NK-92 treated with Interleukin-12 subunit alpha and Interleukin-12 subunit beta, amount 100 ng/mL, for 24 hours (cell line): ENCODE measurements at regions not wholly inside any gene's neighbourhood (a gene's known extent, or its start where the extent isn't known, plus 50 kb on each side); places are given as distances from the start of the nearest gene placed in this dataset.

Experiments
- DNase-seq: peaks from one replicate; lab custom pipeline; 2025; lab: John Stamatoyannopoulos, UW

DNA sequence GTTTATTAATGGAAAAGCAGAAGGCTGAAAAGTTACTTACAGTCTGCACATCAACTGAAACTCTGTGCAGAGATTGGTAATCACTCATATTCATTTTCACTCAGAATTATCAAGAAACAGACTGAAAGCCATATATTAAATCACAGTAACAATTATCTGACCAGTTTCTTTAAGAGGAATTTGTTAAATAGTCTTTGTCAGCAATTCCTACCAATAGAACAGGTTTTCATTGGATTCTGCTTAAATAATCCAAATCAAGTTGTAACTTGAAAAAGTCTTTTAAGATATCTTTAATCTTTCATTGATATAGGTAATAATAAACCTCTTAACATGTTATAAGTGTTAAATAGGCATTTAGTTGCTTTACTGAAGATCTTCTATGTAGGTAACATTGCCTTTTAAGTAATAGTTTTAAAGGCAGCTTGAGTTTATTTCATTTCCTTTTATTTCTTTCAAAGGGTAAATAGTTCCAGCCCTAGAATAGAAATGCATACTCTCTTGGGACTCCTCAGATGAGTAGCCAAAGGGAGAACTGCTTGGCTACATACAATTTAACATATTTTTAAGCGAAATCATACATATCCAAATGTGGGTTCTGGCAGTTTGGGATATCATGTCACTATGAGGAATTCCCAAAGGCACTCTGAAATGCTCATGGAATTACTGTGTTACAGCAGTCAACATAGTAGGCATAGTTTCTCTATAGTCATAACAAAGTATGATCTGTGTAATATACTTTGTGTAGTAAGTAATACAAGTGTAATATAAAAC lies 326.0 kb upstream of the SPRY2 start:
- DNase-seq: no peak

DNA sequence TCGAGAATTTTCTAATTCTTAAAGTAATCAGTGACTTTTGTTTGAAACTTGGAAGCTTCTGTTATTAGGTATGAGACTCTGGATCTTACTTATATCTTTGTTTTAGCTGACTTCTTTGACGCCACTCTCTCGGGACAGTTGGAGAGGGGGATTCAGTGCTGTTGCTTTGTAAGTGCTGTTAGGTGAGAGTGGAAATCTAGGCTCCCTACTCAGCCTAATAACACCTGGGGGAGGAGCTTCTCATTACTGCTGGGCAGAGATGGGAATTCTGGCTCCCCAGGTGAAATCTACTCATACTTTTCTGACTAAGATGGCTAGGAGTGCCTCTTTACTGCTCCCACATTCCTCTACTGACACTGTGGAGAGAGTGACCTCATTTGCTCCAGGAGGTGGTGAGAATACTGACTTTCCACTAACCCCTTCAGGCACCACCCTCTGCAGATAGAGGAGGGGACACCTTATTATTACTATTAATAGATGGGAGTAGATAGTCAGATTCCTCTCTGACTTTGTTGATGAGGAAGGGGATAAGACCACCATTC lies 324.9 kb upstream of the SPRY2 start:
- no peak for DNase-seq

DNA sequence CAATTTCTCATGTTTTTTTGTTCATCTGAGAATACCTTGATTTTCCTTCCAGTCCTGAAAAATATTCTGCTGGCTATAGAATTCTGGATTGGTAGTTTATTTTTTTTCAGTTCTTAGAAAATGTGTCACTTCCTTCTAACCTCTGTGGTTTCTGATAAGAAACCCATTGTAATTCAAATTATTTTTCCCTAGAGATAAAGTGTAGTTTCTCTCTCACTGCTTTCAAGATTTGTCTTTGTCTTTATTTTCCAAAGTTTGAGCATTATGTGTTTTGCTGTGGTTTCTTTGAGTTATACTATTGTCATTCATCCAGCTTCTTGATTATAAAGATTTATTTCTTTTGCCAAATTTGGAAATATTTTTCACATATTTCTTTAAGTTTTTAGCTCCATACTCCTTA lies 324.0 kb upstream of the SPRY2 start:
- DNase-seq: no peak

DNA sequence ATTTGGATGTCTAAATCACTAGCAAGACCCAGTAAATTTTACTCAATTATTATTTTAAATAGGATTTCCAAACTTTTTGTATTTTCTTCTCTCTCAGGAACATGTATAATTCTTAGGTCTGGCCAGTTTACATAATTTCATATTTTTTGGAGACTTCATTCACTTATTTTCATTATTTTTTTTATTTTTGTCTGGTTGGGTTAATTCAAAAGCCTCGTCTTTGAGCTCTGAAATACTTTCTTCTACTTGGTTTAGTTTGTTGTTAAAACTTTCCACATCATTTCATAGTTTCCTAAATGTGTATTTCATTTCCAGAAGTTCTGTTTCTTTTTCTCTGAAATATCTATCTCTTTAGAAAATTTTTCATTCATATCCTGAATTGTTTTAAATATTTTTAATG lies 322.9 kb upstream of the SPRY2 start:
- no peak for DNase-seq

DNA sequence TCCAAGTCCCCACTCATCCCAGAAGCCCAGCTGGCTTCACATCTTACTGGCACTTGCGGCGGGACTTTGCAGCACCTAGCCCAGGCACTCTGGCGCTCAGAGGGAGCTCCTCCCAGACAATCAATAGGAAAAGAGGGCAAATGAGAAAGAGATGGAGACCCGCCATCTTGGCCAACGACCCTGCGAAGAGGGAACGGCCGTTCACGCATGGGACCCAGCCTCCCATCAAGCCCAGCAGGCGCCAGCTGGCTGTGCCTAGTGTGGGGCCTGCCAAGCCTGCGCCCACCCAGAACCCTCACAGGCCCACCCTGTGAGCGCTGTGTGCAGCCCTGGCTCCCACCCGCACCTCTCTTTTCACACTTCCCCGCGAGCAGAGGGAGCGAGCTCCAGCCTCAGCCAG lies 317.8 kb upstream of the SPRY2 start:
- DNase-seq: no peak

DNA sequence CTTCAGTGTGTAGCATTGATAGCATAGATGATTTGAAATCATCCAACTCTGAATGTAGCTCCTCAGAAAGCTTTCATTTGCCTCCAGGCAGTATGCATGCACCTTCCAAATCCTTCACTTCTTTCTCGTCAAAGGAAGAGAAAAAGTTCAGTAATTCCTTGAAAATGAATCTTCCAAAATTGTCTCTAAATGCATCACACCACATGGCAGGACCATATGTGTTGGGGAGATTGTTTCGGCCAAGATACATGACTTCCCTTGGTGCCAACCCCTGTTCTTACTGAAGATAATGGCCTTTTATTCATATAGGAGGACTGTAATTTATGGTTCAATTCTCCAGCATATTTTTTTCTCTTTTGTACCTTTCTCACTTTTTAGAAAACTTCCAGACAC lies 315.6 kb upstream of the SPRY2 start:
- no peak for DNase-seq

DNA sequence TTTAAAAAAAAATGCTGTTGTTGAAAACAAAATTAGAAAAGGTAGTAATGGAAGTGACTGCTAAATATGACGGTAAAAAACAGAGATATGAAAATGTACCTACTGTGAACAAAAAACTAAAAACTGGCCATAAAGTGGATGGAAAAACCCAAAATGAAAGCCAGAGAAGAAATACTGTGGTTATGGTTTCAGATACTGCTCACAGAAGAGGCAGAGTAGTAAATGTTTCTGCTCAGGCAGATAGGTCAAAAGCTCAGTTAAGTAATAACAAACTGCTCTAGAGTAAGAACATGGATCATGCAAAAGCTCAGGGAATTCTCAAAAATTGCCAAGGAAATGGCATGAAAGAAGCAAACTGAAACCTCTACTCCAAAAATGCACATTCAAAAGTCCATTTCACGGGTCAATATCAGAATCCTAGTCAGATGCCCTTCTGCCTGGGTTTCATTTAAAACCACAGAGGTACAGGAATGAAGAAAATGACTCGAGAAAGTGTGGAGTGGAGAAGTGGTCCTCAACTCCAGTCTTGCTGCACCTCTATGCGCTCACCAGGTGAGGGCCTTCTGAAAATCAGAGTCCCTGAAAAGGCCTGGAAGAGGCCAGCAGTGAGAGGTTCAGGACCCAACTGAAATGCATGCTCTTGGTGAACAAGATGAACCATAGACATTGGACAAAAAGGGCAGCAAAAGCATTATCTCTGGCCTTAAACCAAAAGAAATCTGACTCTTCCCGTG lies 315.0 kb upstream of the SPRY2 start:
- DNase-seq: no peak

DNA sequence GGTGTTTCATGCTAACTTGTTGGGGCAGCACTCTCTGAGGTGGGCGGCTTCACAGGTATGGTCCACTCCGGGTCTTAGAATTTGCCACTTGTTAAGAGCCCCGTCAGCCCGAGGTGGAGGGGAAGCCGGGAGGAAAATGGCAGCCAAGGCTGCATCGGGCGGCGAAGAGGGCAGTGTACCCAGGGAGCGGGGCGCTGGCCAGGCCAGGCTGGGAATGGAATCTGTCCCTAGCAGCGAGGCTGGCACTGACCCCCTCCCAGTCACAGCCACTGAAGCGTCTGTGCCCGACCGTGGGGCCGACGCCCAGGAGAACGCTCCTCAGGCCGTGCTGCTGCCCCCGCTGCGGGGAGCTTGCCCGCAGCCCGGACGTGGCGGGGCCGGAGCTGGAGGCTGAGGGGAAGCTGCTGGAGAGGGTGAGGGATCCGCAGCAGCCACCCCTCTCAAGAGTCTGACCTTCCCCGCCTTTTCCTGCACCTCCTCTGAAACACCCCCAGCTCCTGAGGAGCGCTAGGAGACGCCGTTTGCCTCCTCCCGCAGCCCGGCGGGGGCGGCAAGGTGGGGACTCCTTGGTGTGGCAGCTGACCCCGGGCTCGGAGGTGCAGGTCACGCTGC lies 313.8 kb upstream of the SPRY2 start:
- no peak for DNase-seq

DNA sequence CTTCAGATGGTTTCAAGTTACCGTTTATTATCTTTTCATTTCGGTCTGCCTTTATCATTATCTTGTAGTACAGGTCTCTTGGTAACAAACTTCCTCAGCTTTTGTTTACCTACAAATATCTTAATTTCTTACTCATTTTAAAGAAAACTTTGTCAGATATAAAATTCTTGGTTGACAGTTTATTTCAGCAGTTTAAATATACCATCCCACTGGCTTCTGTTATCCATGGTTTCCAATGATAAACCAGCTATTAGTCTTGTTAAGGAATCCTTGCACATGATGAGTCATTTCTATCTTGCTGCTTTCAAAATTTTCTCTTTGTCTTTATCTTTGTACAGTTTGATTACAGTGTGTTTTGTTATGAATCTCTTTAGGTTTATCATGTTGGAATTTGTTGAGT lies 308.3 kb upstream of the SPRY2 start:
- no peak for DNase-seq

DNA sequence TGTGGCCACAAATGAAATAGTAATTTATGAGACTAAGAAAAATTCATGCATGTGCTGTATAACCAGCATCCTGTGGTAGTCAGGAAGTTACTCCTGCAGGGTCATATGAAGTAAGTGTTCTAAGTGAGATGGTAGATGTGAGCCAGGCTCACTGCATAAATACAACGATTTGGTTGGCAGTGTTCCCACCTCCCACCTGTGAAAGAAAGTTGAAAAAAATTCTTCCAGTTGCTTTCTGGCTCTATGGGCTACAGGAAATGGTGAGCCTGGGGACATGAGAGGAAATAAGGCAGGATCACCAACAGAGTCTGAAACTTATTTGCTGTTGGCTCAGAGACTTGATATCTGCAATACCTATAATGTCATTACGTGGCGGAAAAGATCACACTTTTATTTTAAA lies 301.7 kb upstream of the SPRY2 start:
- no peak for DNase-seq

DNA sequence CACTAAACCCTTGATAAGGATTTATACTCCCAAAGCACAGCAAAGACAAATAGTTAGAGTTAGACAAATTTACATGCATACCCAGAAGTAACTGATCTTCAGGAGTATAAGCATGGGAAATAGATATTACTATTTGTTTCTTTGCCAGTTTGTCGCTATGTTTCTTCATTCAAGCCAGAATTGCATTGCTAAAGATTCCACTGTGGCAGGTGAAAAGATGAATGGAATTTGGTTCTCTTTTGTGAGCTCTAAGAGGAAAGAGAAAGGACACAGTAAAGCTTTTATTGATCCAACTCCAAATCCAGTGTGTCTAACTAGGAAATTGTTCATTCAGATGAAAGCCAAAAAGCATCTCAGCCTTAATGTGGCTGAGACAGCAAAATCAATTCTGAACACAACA lies 292.3 kb upstream of the SPRY2 start:
- DNase-seq: no peak

DNA sequence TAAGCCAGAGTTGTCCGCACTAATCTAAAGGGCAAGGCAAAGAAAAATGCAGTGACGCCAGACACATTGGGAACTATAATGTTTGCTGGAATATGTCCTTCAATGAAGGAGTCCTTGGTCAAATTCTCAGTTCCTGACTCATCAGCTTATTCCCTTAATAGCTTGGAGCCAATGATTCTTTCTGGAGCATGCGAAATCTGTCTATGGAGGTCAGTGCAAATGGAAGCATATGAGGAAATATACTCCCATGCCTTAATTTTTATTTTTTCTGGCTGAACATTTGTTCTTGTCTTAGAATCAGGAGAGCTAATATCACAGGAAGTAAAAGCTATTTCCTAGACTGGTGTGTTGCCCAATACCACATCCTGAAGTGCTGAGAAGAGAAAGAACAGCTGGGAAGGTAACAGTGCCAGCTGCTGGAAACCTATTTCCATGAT lies 289.8 kb upstream of the SPRY2 start:
- no peak for DNase-seq

DNA sequence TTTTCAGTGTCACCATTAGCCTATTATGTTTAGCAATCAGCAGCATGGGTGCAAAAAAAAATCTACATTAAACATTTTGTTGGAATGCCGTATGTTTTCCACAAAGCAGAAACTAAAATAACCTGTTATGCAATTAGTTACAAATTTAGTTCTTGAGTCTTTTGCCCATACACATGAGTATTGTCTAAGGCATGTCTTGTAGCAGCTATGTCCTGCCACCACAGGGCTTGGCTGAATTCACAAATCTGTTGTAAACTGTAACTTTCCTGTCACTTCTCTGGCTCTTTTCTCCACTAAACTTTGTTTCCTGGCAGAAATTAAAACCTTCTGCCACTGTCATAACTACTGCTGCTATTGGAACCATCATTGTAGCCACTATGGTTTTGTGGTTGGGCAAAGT lies 277.9 kb upstream of the SPRY2 start:
- no peak for DNase-seq

DNA sequence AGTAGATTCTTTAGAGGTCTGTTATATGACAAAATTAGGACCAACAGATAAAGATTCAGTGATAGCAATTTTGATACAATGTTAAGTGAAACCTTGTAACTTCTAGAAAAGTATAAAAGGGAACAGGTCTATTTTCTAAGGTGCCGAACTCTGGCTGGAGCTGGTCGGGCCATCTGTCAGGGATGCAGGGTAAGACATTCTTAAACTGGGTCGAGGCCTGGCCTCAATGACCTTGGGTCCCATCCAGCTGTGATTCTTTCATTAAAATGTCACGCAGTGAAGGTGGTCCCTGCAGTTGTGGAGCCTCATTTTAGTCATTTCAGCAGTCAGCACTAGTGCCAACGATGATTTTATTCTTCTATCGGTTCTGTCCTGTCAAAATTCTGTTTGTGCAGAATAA lies 271.9 kb upstream of the SPRY2 start:
- DNase-seq: no peak

DNA sequence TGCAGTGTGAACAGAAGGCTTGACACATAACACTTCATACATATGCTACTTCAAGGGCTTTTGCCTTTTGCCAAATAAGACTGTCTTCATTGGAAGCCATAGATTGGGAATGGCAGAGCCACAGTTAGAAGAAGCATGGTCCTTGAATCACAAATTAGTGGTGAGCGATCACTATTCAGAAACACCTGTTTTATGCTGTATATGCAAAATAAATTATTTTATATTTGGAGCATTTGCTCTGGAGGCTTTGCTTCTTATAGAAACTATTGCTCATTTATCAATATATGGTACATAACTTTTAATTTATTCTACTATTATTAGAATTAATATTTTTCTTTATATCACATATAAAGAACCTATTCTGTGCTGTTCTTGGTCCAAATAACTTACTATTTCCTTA lies 270.4 kb upstream of the SPRY2 start:
- DNase-seq: no peak

DNA sequence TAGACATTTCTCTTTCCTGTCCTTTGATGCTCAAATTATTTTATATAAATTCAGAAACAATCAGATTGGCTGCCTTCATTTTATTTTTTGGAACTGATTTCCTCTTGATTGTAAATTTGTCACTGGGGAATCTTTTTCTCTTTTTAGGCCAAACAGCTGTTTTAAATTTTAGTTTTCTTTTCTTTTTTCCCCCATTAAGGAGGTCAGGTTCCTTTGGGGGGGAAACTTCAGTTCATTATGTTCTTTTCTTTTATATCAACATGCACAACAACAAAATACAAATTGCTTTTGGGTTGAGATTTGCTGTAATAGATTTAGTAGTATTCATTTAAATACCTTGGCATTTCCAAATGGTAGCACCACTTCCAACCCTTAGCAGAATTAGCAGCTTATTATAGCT lies 264.8 kb upstream of the SPRY2 start:
- DNase-seq: no peak

DNA sequence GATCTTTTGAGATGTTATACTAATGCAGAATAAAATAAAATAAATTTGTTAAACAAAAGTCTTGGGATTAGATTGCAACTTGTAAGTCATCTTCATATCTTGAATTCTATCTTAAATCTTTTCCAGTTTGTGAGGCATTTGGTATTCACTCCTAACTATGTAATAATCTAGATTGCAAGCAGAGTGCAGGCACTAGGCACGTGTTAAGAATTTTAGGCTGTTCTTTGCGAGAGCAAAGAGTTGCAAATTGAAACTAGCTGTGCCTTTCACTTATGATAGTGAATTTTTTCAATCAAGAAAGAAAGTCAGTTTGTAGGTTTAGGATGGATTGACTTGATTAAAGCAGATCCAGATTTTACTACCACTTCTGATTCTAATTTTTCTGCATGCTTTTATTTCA lies 264.1 kb upstream of the SPRY2 start:
- DNase-seq: no peak

DNA sequence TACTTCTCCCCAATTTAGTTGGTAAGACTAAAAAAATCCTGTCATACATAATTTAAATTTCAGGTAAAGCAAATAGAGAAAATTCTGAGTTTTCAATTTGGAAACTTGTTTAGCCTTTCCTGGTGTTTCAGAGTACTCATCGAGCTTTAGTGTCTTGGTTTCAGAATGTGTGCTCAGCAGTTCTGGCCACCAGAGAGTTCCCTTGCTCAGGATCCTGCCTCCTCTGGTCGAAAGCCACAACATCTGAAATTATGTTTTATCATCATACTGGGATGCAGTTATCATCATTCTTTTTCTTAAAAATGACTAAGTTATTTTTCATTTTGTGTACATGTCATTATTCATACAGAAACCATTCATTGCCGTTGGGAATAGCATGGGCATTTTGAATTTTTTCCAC lies 263.2 kb upstream of the SPRY2 start:
- DNase-seq: no peak

DNA sequence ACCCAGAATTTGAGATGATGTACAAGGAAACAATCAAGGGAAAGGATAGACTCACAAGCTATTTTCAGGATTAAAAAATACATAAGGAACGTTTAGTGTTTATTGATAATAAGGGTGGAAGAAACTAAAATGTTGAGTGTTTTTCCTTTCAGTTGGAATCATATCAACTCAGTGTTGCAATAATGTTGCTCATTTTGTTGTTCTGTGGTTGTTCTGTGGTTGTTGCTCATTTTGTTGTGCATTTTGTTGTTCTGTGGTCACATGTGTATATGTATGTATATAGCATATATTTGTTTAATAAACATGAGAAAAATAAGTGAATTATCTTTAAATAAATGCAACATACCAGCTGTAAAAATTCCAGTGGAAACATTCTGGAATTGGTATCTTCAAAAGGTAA lies 262.4 kb upstream of the SPRY2 start:
- no peak for DNase-seq

DNA sequence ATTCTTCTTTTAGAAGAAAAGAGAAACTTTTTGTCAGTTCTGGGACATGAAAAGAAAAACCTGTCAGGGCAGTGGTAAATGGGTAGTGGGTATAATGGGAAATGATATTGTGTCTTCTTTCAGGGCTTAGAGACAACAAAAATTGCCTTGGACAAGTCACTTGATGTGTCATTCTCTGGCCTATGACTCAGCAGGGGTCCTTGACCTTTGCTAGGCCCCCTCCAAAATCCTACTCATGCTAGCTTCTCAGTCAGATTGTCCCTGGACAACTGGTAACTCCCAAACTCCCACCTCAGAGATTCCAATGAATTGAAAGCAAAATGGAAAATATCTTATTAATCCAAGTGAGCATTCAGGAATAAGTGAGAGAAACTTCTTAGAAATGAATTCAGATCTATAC lies 258.8 kb upstream of the SPRY2 start:
- no peak for DNase-seq

DNA sequence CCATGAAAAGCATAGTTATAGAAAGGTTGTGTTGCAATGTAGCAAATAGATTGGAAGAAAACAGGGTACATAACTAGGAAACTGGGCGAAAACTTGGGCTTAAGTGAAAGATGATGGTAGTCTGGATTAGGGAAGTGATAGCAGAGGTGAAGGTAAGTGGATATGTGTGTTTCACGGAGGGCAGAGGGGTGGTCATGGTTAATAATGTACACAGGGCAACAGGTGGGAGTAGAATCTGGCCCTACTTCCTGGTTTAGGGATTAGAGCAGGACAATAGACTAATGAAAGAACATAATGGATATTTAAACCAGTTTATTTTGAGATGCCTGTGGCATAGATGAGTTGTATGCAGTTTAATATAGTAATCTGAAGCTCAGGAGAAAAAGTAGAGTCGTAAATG lies 257.3 kb upstream of the SPRY2 start:
- no peak for DNase-seq

DNA sequence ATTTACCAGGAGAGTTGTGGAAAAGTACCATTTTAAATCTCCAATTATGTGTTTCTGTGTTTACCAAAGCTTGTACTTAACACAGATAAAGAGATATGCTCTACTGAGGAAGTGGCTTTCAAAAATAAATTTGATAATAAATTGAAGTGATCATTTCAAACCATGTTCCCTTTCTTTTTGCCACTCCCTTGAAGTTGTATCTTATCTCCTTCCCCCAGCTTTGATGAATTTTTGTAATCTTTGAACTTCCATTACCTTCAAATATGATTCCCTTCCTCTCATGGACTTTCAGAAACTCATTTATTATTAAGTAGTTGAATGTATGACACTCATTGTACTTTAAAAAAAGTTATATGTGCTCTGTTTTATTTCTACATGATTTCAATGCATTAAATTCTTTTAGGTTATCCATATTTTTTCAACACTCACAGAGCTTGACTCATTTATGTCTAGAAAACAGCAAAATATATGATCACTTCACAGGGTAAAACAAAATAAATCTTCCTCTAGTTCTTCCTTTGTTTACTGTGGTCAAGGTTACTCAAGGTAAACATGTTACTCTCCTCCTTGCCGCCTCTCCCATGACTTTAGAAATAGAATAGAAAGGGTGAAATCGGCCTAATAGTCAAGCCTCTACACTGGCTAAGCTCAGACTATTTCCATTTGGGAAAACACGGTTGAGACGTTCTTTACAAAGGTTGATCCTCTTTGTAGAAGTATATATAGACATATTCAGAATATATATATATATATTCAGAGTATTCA lies 251.2 kb upstream of the SPRY2 start:
- DNase-seq: no peak
